Esophagus muscularis mucosa (tissue), 4 donors: ENCODE measurements at regions not wholly inside any gene's neighbourhood (a gene's known extent, or its start where the extent isn't known, plus 50 kb on each side); places are given as distances from the start of the nearest gene placed in this dataset.

Experiments
- EP300 ChIP-seq: sonication (generic); formaldehyde crosslinking; IDR thresholded peaks from one replicate; pipeline ENCODE4 v1.6.1; 2017; ENCODE audit warnings: antibody characterized with exemption
- POLR2A ChIP-seq: fragments of 450-650 bp; IDR thresholded peaks from one replicate; pipeline ENCODE4 v1.6.1; 2017; ENCODE audit warnings: antibody characterized with exemption, moderate library complexity, mild to moderate bottlenecking, low read depth
- POLR2AphosphoS5 ChIP-seq, 2 donors: sonication (generic); formaldehyde crosslinking; IDR thresholded peaks; one replicate each; pipeline ENCODE4 v1.6.1; 2017; ENCODE audit warnings: antibody characterized with exemption in 2 of 2
- TF ChIP-seq, protein P1 (sequence below), 3 experiments: fragments of 200-600 bp in 2 of 3; fragments of 450-650 bp in 1 of 3; sonication (generic) in 2 of 3; IDR thresholded peaks; one replicate each; pipeline ENCODE4 v1.5.1; 2017 to 2019; ENCODE audit warnings: antibody characterized with exemption in 3 of 3, mild to moderate bottlenecking in 2 of 3, moderate library complexity in 1 of 3

DNA sequence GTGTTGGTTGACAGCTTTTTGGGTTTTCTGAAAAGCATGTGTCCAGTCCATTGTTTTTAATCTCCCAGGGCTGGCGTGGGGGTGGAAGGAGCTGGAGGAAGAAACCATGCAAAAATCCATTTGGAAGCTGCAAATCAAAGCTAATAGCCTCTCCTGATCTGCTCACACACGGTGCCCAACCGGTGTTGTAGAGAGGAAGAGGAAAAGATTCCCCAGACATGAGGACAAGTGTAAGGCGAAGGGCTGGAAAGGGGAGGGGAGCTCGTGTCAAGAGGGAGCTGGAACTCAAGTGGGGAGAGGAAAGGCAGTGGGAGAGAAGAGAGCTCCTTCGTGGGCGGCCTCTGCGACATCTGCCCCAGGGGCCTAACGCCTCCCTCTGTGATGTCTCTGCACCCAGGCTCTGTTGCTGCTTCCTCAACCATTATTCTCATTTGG, 112.3 kb upstream of the IRF2BP2 start:
- TF ChIP-seq POLR2A (no peak), POLR2AphosphoS5 (IDR thresholded peaks at IDR 0.05) (no peak), EP300 (no peak)
- TF ChIP-seq, protein P1, sequence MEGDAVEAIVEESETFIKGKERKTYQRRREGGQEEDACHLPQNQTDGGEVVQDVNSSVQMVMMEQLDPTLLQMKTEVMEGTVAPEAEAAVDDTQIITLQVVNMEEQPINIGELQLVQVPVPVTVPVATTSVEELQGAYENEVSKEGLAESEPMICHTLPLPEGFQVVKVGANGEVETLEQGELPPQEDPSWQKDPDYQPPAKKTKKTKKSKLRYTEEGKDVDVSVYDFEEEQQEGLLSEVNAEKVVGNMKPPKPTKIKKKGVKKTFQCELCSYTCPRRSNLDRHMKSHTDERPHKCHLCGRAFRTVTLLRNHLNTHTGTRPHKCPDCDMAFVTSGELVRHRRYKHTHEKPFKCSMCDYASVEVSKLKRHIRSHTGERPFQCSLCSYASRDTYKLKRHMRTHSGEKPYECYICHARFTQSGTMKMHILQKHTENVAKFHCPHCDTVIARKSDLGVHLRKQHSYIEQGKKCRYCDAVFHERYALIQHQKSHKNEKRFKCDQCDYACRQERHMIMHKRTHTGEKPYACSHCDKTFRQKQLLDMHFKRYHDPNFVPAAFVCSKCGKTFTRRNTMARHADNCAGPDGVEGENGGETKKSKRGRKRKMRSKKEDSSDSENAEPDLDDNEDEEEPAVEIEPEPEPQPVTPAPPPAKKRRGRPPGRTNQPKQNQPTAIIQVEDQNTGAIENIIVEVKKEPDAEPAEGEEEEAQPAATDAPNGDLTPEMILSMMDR (IDR thresholded peaks at IDR 0.05), result no peak
